Tibial nerve (tissue), 3 donors: ENCODE measurements at regions not wholly inside any gene's neighbourhood (a gene's known extent, or its start where the extent isn't known, plus 50 kb on each side); places are given as distances from the start of the nearest gene placed in this dataset.

Experiments
- CTCF ChIP-seq, 5 experiments: fragments of 200-600 bp in 3 of 5; fragments of 450-650 bp in 2 of 5; sonication (generic) in 3 of 5; IDR thresholded peaks; one replicate each; pipeline ENCODE4 v1.5.1; 2016 to 2019; ENCODE audit warnings: antibody characterized with exemption in 5 of 5, mild to moderate bottlenecking in 3 of 5, moderate library complexity in 2 of 5
- POLR2A ChIP-seq, 2 donors: fragments of 450-650 bp; IDR thresholded peaks; one replicate each; pipeline ENCODE4 v1.6.1; 2017; ENCODE audit warnings: antibody characterized with exemption in 2 of 2, mild to moderate bottlenecking in 2 of 2, moderate library complexity in 2 of 2

- TF ChIP-seq CTCF (IDR thresholded peaks at IDR 0.05) (no peak), POLR2A (IDR thresholded peaks at IDR 0.05) (no peak)
Observed at GRCh38 chr13:108433976-108434755, 164.6 kb downstream of the TNFSF13B start.
